Thyroid gland (tissue), 4 donors: ENCODE measurements at regions not wholly inside any gene's neighbourhood (a gene's known extent, or its start where the extent isn't known, plus 50 kb on each side); places are given as distances from the start of the nearest gene placed in this dataset.

Source experiments
- DNase-seq, 2 donors: peaks; one replicate each; pipeline ENCODE4 v3.0.0-alpha.2; 2019
- H3K27ac ChIP-seq, 3 donors: fragments of 200-600 bp; sonication (generic); 1 replicate in 2 of 3; 2 replicates in 1 of 3; pipeline ENCODE4 v1.5.1; 2016 to 2019; ENCODE audit warnings: mild to moderate bottlenecking in 1 of 3, moderate library complexity in 1 of 3
- H3K27me3 ChIP-seq: fragments of 200-600 bp; sonication (generic); one replicate; pipeline ENCODE4 v1.5.1; 2019
- H3K36me3 ChIP-seq, 2 donors: fragments of 200-600 bp; sonication (generic); one replicate each; pipeline ENCODE4 v1.5.1; 2016 to 2019
- H3K4me1 ChIP-seq, 2 donors: fragments of 200-600 bp; sonication (generic); one replicate each; pipeline ENCODE4 v1.5.1; 2017 to 2019
- H3K4me3 ChIP-seq, 3 donors: fragments of 200-600 bp; sonication (generic); replicated peaks in 1 of 3; 1 replicate in 2 of 3; 2 replicates in 1 of 3; pipeline ENCODE4 v1.5.1; 2016; ENCODE audit warnings: mild to moderate bottlenecking in 1 of 3
- H3K9me3 ChIP-seq: fragments of 200-600 bp; sonication (generic); one replicate; pipeline ENCODE4 v1.5.1; 2017
- POLR2A ChIP-seq, 2 donors: fragments of 450-650 bp; IDR thresholded peaks; one replicate each; pipeline ENCODE4 v1.6.1; 2017; ENCODE audit warnings: antibody characterized with exemption in 2 of 2, mild to moderate bottlenecking in 2 of 2, moderate library complexity in 1 of 2
- WGBS, 2 donors: methylation state at CpG; one replicate each; pipeline ENCODE4 v1.1.5; 2017; 5-methylcytosine and 5-hydroxymethylcytosine counted together
- intact Hi-C: fragments of 100-400 bp; cut with DNase I; formaldehyde crosslinking; loops from one replicate; pipeline ENCODE4 v1.15.1; 2023
- TF ChIP-seq, protein P1 (sequence below), 6 experiments: fragments of 200-600 bp in 3 of 6; fragments of 450-650 bp in 3 of 6; sonication (generic) in 3 of 6; IDR thresholded peaks; one replicate each; pipeline ENCODE4 v1.5.1; 2016 to 2019; ENCODE audit warnings: antibody characterized with exemption in 6 of 6, mild to moderate bottlenecking in 2 of 6, inconsistent platforms in 1 of 6, moderate library complexity in 1 of 6

DNA sequence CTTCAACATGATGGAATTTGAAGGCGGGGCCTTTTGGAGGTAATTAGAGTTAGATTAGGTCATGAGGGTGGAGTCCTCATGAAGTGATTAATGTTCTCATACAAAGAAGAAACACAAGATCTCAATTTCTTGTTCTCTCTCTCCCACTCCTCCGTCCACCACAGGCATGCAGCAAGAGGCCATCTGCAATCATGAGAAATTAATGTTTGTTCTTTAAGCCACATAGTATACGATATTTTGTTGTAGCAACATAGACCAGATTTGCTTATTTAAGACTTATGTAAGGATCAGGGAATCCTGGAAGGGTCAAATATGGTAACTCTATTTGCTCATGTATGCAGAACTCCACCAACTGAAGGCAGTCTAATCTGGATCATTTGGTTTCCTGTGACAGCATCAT lies 429.0 kb downstream of the LRIG3 start:
- intact Hi-C loops, result no loop called here
- 86 to 91% methylated on average over 3 of the region's 3 CpGs for WGBS, 2 donors
- no peaks in the 10 kb centered on the region for H3K9me3 ChIP-seq
- no peak for DNase-seq
- no peaks in the 10 kb centered on the region for H3K27me3 ChIP-seq
- TF ChIP-seq, protein P1, sequence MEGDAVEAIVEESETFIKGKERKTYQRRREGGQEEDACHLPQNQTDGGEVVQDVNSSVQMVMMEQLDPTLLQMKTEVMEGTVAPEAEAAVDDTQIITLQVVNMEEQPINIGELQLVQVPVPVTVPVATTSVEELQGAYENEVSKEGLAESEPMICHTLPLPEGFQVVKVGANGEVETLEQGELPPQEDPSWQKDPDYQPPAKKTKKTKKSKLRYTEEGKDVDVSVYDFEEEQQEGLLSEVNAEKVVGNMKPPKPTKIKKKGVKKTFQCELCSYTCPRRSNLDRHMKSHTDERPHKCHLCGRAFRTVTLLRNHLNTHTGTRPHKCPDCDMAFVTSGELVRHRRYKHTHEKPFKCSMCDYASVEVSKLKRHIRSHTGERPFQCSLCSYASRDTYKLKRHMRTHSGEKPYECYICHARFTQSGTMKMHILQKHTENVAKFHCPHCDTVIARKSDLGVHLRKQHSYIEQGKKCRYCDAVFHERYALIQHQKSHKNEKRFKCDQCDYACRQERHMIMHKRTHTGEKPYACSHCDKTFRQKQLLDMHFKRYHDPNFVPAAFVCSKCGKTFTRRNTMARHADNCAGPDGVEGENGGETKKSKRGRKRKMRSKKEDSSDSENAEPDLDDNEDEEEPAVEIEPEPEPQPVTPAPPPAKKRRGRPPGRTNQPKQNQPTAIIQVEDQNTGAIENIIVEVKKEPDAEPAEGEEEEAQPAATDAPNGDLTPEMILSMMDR (IDR thresholded peaks at IDR 0.05), result no peak
- TF ChIP-seq POLR2A (IDR thresholded peaks at IDR 0.05), result no peak
- no peaks in the 10 kb centered on the region for H3K36me3 ChIP-seq
- H3K27ac ChIP-seq, result no peak overlapping the region
- no peaks in the 10 kb centered on the region for H3K4me1 ChIP-seq
- H3K4me3 ChIP-seq, result no peak overlapping the region

DNA sequence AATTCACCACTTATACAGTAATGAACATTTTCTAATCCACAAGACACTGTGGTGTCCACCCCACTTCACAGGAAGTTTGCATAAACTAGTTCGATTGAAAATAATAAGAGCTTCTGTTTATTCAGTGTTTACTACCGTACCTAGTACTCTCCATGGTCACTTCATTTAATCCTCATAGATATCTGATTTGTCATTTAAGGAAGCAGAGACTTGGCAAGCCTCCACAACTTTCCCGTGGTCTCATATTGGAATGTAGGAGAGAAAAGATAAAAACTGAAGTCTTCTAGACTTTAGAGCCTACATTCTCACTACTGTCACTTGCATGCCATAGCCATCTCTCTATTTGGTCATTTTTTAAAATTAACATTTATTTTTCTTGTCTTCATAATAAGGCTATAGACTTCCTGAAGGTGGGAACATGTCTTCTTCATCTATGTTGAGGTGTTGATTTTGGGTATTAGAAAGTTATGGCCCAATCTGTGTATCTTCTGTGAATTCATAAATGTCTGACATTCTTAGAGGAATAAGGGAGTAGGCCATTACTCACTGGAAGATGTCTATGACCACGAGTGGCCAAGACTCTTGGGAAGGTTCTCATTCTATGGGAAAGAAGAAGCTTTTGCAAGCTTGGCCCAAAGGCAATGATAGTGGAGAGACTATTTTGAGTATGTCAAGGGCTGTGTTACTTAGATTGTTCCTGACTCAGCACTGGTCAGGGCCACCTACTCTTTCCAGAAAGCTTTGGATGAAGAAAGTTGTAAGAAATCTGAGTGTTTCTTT lies 423.7 kb downstream of the LRIG3 start:
- Histone ChIP-seq H3K36me3 (no peaks in the 10 kb centered on the region), H3K4me3 (no peak overlapping the region), H3K9me3 (no peaks in the 10 kb centered on the region), H3K27me3 (no peaks in the 10 kb centered on the region), H3K4me1 (no peaks in the 10 kb centered on the region), H3K27ac (no peak overlapping the region)
- TF ChIP-seq, protein P1 (IDR thresholded peaks at IDR 0.05), result no peak
- no peak for TF ChIP-seq POLR2A (IDR thresholded peaks at IDR 0.05)
- no peak for DNase-seq
- intact Hi-C loops, result no loop called here
- 75 to 84% methylated on average over 4 of the region's 4 CpGs for WGBS, 2 donors

DNA sequence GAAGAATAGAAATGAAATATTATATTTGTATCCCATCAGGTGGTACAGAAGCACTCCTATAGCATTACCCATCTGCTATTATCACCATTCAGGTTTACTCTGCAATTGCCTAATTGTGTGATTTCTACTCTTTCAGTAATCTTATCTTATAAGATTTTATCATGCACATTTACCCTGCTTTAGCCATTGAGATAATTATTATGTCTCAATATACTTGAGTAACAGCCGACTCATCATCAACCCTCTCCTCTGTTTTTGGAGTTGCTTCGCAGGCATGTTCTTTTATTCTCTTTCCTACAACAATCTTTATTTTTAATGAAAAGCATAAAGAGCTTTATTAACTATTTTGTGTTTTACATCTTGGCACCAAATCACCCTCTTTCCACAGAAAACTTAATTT lies 419.9 kb downstream of the LRIG3 start:
- no peaks in the 10 kb centered on the region for H3K36me3 ChIP-seq
- no peaks in the 10 kb centered on the region for H3K4me1 ChIP-seq
- H3K27me3 ChIP-seq, result no peaks in the 10 kb centered on the region
- H3K9me3 ChIP-seq, result no peaks in the 10 kb centered on the region
- H3K27ac ChIP-seq, result no peak overlapping the region
- intact Hi-C loops, result no loop called here
- TF ChIP-seq, protein P1 (IDR thresholded peaks at IDR 0.05), result no peak
- no peak for TF ChIP-seq POLR2A (IDR thresholded peaks at IDR 0.05)
- 93 to 96% methylated on average over 2 of the region's 2 CpGs for WGBS, 2 donors
- H3K4me3 ChIP-seq, result no peak overlapping the region
- DNase-seq, result no peak

DNA sequence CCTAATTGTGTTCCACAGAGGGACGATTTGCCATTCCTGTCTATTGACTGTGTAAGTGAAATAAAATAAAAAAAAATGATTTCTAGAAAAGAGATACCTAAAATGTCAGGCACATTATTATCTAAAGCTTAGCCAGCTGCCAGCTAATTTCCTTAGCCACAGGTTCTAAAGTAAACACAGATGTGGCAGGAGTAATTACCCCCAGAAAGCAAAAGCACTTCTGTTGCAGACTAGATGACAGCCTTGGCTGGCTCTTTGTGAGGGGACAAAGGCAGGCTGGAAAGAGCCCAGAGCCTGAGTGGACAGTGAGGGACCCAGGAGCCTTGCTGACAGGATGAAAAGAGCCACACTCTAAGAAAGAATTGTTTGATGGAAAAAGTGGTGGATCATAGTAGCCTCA lies 418.1 kb downstream of the LRIG3 start:
- intact Hi-C loops, result no loop called here
- TF ChIP-seq, protein P1 (IDR thresholded peaks at IDR 0.05), result no peak
- TF ChIP-seq POLR2A (IDR thresholded peaks at IDR 0.05), result no peak
- Histone ChIP-seq H3K4me1 (no peaks in the 10 kb centered on the region), H3K36me3 (no peaks in the 10 kb centered on the region), H3K4me3 (no peak overlapping the region), H3K27me3 (no peaks in the 10 kb centered on the region), H3K9me3 (no peaks in the 10 kb centered on the region), H3K27ac (no peak overlapping the region)
- no peak for DNase-seq
- 48 to 51% methylated on average over 1 of the region's 1 CpG for WGBS, 2 donors

DNA sequence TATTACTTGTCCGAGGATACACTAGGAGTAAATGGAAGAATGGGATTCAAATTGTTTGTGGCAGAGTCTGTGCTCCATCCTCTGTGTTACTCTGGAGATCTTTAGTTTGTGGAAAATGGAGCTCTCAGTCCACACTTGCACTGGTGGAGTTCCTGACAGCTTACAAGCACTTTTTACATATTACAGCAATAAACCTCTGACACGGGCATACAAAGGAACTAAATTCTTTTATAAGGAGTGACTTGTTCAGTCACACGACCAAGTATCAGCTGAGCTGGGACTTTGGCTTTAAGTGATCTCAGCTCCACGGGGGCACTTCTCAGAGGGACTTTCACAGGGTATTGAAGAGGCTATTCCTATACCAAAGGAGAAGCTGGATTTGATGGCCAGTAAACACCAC lies 417.5 kb downstream of the LRIG3 start:
- no peak overlapping the region for H3K27ac ChIP-seq
- no peak overlapping the region for H3K4me3 ChIP-seq
- TF ChIP-seq POLR2A (IDR thresholded peaks at IDR 0.05), result no peak
- TF ChIP-seq, protein P1 (IDR thresholded peaks at IDR 0.05), result no peak
- H3K36me3 ChIP-seq, result no peaks in the 10 kb centered on the region
- DNase-seq, result no peak
- intact Hi-C loops, result no loop called here
- H3K9me3 ChIP-seq, result no peaks in the 10 kb centered on the region
- H3K27me3 ChIP-seq, result no peaks in the 10 kb centered on the region
- WGBS, 2 donors, result 44 to 51% methylated on average over 4 of the region's 4 CpGs
- no peaks in the 10 kb centered on the region for H3K4me1 ChIP-seq
